Kidney (tissue), 13 donors: ENCODE measurements at regions not wholly inside any gene's neighbourhood (a gene's known extent, or its start where the extent isn't known, plus 50 kb on each side); places are given as distances from the start of the nearest gene placed in this dataset.

Experiments used
- DNase-seq, 5 donors: peaks; one replicate each; pipeline ENCODE4 v3.0.0-alpha.2; 2013 to 2020
- FAIRE-seq: peaks from 2 replicates; lab custom pipeline; 2012; peaks lifted over from hg19 to GRCh38; lab: Jason Lieb, UNC
- H3K27ac ChIP-seq, 2 donors: one replicate each; pipeline ENCODE4 v1.7.0; 2013; ENCODE audit warnings: low read depth in 2 of 2, low read length in 2 of 2, inconsistent platforms in 1 of 2
- H3K27me3 ChIP-seq: one replicate; pipeline ENCODE4 v1.7.1; 2013; ENCODE audit warnings: low read length, inconsistent platforms; ENCODE audit not compliant: control insufficient read depth, insufficient read depth
- H3K36me3 ChIP-seq, 3 donors: one replicate each; pipeline versions ENCODE4 v1.7.0 to v1.7.1; 2013; ENCODE audit warnings: low read length in 3 of 3, control low read depth in 1 of 3, inconsistent platforms in 1 of 3; ENCODE audit not compliant: insufficient read depth in 3 of 3, control insufficient read depth in 2 of 3
- H3K4me1 ChIP-seq, 3 donors: one replicate each; pipeline versions ENCODE4 v1.7.0 to v1.7.1; 2013; ENCODE audit warnings: low read length in 3 of 3, inconsistent platforms in 1 of 3, low read depth in 1 of 3; ENCODE audit not compliant: control insufficient read depth in 2 of 3, insufficient read depth in 2 of 3
- H3K4me3 ChIP-seq, 3 donors: one replicate each; pipeline versions ENCODE4 v1.7.0 to v1.8.1; 2013; ENCODE audit warnings: low read length in 3 of 3, control low read depth in 1 of 3, inconsistent platforms in 1 of 3
- H3K9ac ChIP-seq, 3 donors: one replicate each; pipeline versions ENCODE4 v1.7.0 to v1.7.1; 2013; ENCODE audit warnings: low read length in 3 of 3, control low read depth in 1 of 3, inconsistent platforms in 1 of 3
- H3K9me3 ChIP-seq, 3 donors: one replicate each; pipeline versions ENCODE4 v1.7.0 to v1.7.1; 2013; ENCODE audit warnings: low read length in 3 of 3, control low read depth in 1 of 3, inconsistent platforms in 1 of 3; ENCODE audit not compliant: control insufficient read depth in 2 of 3, insufficient read depth in 1 of 3
- intact Hi-C: fragments of 100-400 bp; cut with DNase I; formaldehyde crosslinking; loops from one replicate; pipeline ENCODE4 v1.11.1; 2022
- TF ChIP-seq, protein P1 (sequence below): IDR thresholded peaks from 3 replicates; pipeline ENCODE4 v1.5.1; 2012; ENCODE audit warnings: mild to moderate bottlenecking, moderate library complexity, borderline replicate concordance; ENCODE audit not compliant: insufficient read depth; ENCODE audit errors: extremely low read depth
- donor health status: control.
- donor health status: control.
- donor health status: control.
- donor health status: control.
- donor health status: control.
- donor health status: DM: yes; HTN: yes; CAD: no.
- donor health status: Normal renal cell carcinoma (clear cell type).

DNA sequence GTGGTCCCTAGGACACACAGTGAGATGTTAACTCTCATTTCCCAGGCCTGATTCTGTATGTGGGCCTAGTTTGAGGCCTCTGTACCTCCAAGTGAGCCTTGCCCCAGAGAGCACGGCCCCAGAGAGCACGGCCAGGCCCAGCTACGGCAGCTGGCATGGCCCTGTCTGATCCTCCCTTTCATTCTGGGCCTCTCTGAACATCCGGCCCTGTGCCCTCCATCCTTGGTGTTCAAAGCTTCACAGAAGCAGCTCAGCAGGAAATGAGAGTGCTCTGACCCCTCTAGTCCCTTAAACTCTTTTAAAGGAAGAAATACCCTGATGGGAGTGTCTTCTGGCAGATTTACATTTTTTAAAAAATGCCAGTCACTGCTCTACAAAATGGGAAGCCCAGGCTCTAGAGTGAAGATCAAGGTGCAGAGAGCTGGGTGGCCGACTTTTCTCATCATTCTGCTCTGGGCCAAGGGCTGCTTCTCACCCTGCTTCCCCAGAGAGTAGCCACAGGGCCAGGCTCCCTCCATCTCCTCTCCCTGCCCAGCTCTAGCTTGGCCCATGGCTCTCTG is 171.9 kb downstream of the RPS24 start:
- Histone ChIP-seq H3K4me1 (no peaks in the 10 kb centered on the region), H3K9ac (no peak overlapping the region), H3K27me3 (no peaks in the 10 kb centered on the region), H3K9me3 (no peaks in the 10 kb centered on the region), H3K36me3 (no peaks in the 10 kb centered on the region), H3K4me3 (no peak overlapping the region), H3K27ac (no peak overlapping the region)
- FAIRE-seq = no peak
- intact Hi-C loops = no loop called here
- TF ChIP-seq, protein P1, sequence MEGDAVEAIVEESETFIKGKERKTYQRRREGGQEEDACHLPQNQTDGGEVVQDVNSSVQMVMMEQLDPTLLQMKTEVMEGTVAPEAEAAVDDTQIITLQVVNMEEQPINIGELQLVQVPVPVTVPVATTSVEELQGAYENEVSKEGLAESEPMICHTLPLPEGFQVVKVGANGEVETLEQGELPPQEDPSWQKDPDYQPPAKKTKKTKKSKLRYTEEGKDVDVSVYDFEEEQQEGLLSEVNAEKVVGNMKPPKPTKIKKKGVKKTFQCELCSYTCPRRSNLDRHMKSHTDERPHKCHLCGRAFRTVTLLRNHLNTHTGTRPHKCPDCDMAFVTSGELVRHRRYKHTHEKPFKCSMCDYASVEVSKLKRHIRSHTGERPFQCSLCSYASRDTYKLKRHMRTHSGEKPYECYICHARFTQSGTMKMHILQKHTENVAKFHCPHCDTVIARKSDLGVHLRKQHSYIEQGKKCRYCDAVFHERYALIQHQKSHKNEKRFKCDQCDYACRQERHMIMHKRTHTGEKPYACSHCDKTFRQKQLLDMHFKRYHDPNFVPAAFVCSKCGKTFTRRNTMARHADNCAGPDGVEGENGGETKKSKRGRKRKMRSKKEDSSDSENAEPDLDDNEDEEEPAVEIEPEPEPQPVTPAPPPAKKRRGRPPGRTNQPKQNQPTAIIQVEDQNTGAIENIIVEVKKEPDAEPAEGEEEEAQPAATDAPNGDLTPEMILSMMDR = no peak
- no peak for DNase-seq

DNA sequence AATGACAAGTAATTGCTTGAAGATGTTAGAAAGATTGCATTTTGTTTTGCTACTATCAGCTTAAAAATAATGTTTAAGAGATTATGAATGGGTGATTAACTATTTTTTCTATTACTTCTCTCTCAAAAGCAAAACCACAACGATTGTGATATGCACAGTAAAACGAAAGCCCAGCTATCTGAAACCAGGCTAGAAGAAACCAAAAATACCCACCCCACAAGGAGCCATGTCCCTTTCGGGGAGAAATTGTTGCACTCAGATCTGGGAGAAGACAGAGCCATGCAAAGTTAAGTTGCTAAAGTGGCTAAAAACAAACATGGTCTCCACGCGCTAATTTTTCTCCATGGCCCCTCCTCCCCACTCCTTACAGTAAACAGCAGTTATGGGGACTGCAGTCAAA is 173.6 kb downstream of the RPS24 start:
- H3K4me3 ChIP-seq = no peak overlapping the region
- no peaks in the 10 kb centered on the region for H3K27me3 ChIP-seq
- intact Hi-C loops = no loop called here
- no peak for DNase-seq
- TF ChIP-seq, protein P1 = no peak
- no peaks in the 10 kb centered on the region for H3K36me3 ChIP-seq
- H3K9me3 ChIP-seq = no peaks in the 10 kb centered on the region
- no peak for FAIRE-seq
- H3K27ac ChIP-seq = no peak overlapping the region
- no peak overlapping the region for H3K9ac ChIP-seq
- no peaks in the 10 kb centered on the region for H3K4me1 ChIP-seq

DNA sequence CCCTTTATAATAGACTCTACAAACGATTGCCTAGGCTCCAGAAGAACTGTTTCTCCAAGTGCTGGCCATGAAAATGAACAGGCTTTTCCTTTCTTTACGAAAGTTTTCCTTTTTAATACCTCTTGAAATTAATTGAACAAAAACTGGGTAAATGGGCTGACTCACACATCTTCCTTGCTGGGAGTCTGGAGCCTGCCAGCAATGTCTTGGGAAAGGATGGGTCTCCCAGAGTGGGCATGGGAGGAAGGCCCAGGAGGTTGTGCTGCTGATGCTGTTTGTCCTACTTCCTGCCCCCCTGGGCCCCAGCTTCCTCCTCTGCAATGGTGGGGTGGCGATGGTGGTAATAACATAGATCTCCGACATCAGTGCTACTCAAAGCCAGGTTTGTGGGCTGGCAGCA is 174.1 kb downstream of the RPS24 start:
- TF ChIP-seq, protein P1 = no peak
- H3K27ac ChIP-seq = no peak overlapping the region
- DNase-seq = no peak
- no peak overlapping the region for H3K9ac ChIP-seq
- FAIRE-seq = no peak
- H3K9me3 ChIP-seq = no peaks in the 10 kb centered on the region
- intact Hi-C loops = no loop called here
- no peak overlapping the region for H3K4me3 ChIP-seq
- H3K36me3 ChIP-seq = no peaks in the 10 kb centered on the region
- H3K27me3 ChIP-seq = no peaks in the 10 kb centered on the region
- no peaks in the 10 kb centered on the region for H3K4me1 ChIP-seq

DNA sequence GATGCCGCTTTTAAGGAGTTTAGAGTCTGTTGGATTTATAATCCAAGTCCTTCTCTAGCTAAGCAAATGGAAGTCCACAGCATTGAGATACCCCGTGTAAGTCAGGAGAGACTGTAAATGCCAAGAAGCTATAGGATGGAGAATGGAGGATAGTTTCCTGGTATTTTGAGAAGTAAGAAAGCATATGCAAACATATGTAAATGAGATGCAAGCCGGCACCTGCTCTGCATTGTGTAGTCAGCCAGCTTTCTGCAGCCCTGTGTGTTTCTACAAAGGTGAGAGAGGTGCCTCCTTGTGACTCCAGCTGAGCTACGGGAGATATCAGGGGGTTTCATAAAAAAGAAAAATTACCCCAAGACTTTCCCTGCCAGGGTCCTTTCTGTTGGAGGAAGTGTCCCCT is 176.3 kb downstream of the RPS24 start:
- intact Hi-C loops = no loop called here
- no peaks in the 10 kb centered on the region for H3K36me3 ChIP-seq
- no peak for DNase-seq
- H3K4me3 ChIP-seq = no peak overlapping the region
- no peak overlapping the region for H3K9ac ChIP-seq
- FAIRE-seq = no peak
- peaks cover 0 to 4% (median 3%) of the 10 kb centered on the region in 3 donors for H3K4me1 ChIP-seq
- TF ChIP-seq, protein P1 = no peak
- H3K9me3 ChIP-seq = no peaks in the 10 kb centered on the region
- H3K27ac ChIP-seq = no peak overlapping the region
- no peaks in the 10 kb centered on the region for H3K27me3 ChIP-seq
